GM12892 (cell line): ENCODE measurements at regions not wholly inside any gene's neighbourhood (a gene's known extent, or its start where the extent isn't known, plus 50 kb on each side); places are given as distances from the start of the nearest gene placed in this dataset.
"Not testable (repeated sequence)": the region's sequence is repeated elsewhere in the genome, so short reads cannot be mapped to it uniquely, and the experiment has no call there.

Experiments
- DNase-seq: peaks from one replicate; pipeline ENCODE4 v3.0.0; 2011; ENCODE audit not compliant: insufficient read length
- FAIRE-seq: peaks from 2 replicates; lab custom pipeline; 2011; peaks lifted over from hg19 to GRCh38; lab: Jason Lieb, UNC
- POLR2A ChIP-seq: IDR thresholded peaks from 2 replicates; pipeline ENCODE4 v1.6.1; 2011; ENCODE audit warnings: low read depth, low read length, control low read depth
- POLR2AphosphoS5 ChIP-seq: IDR thresholded peaks from 2 replicates; pipeline ENCODE4 v1.6.1; 2011; ENCODE audit warnings: low read depth, low read length, control low read depth
- TAF1 ChIP-seq: IDR thresholded peaks from 2 replicates; pipeline ENCODE4 v1.6.1; 2011; ENCODE audit warnings: low read depth, mild to moderate bottlenecking, control low read depth, low read length, borderline replicate concordance

DNA sequence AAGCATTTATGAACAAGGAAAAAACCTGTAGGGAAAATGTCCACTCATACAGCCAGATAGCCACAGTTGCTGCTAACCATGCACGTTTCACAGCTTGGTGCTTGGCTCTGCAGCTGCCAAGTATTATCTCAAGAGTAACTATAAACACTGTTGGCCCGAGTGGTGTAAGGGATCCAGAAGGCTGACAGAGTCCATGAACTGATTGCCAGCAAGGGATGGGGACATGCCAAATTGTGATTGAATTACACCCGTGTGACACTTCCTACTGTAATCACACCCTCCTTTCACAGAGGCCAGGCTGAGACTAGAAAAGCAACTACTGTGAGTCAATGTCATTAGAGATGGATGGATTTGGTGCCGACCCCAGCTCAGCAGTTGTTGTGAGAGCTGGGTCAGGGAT is 223.9 kb upstream of the ANKRD50 start:
- no peak for DNase-seq
- FAIRE-seq = no peak
- TF ChIP-seq TAF1 (no peak), POLR2A (no peak), POLR2AphosphoS5 (no peak)

DNA sequence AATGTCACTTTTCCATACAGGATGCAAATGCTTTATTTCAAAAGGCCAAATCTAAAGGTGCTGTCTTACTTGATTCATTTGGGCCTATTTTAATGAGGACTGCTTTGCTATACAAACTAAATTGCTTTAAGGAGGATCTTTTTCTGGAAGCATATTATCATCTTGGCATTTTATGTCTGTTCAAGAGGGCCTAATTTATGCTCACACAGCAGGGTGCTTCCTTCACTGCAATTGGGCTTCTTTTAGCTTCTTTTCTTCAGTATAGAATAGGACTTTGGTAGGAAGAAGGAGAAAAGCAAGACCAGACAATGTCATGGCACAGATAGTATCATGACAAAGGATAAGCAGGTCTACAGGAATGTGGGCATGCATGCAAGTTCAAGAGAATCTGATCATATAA is 222.4 kb upstream of the ANKRD50 start:
- FAIRE-seq (no peak), DNase-seq (no peak)
- TF ChIP-seq TAF1 (no peak), POLR2A (no peak), POLR2AphosphoS5 (no peak)

DNA sequence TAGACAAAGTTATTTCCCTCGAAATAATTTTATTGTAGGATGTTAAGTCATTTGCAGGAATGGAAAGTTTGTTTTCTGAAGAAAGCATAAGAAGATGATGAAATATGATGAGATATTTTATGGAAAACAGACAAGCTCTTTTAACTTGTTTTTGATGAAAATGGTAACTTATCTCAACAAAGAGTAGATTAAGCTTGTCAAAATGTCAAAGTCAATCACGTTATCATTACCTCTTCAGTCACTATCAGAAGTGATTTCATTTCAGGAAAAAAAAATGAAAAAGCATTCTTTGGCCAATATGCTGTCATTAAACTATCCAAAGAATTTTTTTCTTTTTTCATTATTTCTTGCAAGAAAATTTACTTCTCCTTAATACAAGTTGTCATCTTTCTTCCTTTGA is 221.0 kb upstream of the ANKRD50 start:
- DNase-seq = no peak
- FAIRE-seq = no peak
- TF ChIP-seq TAF1 = no peak
- no peak for TF ChIP-seq POLR2AphosphoS5
- no peak for TF ChIP-seq POLR2A

DNA sequence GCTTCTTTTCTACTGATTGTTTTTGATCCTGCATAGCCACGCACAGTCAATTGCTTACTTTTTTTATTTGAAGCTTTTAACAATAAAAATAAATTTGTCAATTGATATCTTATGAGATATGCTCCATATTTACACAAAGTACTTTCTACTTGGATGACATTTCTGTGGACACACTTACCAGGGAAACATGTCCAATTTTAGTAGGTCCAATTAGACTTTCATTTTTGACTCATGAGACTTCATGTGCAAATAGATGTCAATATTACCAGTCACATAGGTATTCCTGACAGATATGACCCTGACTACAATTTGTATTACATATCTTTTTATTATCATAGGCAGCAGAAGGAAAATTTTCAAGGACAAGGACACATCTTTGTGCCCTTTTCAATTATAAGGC is 219.9 kb upstream of the ANKRD50 start:
- no peak for FAIRE-seq
- DNase-seq = no peak
- TF ChIP-seq POLR2A (no peak), TAF1 (no peak), POLR2AphosphoS5 (no peak)

- DNase-seq (no peak), FAIRE-seq (no peak)
- TF ChIP-seq POLR2AphosphoS5 (no peak), TAF1 (no peak), POLR2A (no peak)
These were observed 218.5 kb upstream of the ANKRD50 start for GRCh38 chr4:124931050-124931449.

DNA sequence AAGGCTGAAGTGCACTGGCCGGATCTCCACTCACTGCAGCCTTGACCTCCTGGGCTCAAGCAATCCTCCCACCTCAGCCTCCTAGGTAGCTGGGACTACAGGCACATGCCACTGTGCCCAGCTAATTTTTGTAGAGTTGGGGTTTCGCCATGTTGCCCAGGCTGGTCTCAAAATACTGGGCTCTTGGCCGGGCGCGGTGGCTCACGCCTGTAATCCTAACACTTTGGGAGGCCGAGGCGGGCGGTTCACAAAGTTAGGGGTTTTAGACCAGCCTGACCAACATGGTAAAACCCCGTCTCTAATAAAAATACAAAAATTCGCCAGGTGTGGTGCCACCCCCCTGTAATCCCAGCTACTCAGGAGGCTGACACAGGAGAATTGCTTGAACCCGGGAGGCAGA is 210.2 kb upstream of the ANKRD50 start:
- not testable (repeated sequence) for FAIRE-seq, DNase-seq

- DNase-seq (no peak), FAIRE-seq (no peak)
- no peak for TF ChIP-seq TAF1
- no peak for TF ChIP-seq POLR2A
- no peak for TF ChIP-seq POLR2AphosphoS5
These were observed 206.1 kb upstream of the ANKRD50 start for GRCh38 chr4:124918559-124919122.

DNA sequence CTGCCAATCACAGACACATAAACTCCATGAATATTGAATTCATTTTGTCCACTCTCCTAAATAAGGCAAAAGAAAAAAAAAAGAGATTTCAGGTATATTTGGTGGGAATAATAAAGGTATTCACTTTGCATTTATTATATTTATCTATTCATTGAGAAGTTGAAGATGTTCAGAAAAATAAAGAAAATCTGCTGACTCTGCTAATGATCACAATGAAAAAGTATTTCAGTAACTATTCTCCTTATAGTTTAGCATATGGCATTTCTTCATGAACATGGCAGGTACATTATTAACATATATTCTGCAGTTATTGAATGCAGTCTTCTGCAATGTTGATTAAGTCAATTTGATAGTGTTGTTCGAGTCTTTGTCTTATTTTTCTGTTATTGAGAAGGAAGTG is 202.5 kb upstream of the ANKRD50 start:
- DNase-seq = no peak
- TF ChIP-seq TAF1 (no peak), POLR2A (no peak), POLR2AphosphoS5 (no peak)
- no peak for FAIRE-seq

GRCh38 chr4:124913237-124913636 is 200.7 kb upstream of the ANKRD50 start:
- TF ChIP-seq POLR2A = no peak
- TF ChIP-seq POLR2AphosphoS5 = no peak
- TF ChIP-seq TAF1 = no peak
- DNase-seq (no peak), FAIRE-seq (no peak)

DNA sequence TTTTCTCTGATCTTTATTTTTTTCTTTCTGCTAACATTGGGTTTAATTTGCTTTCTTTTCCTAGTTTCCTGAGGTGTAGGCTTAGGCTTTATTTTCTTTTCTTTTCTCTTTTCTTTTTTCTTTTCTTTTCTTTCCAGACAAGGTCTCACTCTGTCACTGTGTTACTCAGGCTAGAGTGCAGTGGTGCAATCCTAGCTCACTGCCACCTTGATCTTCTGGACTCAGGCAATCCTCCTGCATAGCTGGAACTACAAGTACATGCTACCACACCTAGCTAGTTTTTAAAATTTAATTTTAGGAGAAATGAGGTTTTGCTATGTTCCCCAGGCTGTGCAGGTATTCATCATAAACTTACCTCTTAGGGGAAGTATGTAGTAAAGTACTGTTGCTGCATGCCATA is 197.8 kb upstream of the ANKRD50 start:
- TF ChIP-seq TAF1 (no peak), POLR2AphosphoS5 (no peak), POLR2A (no peak)
- DNase-seq (no peak), FAIRE-seq (no peak)

- TF ChIP-seq POLR2A = no peak
- TF ChIP-seq POLR2AphosphoS5 = no peak
- no peak for DNase-seq
- no peak for FAIRE-seq
These were observed 195.3 kb upstream of the ANKRD50 start for GRCh38 chr4:124907881-124908280.

DNA sequence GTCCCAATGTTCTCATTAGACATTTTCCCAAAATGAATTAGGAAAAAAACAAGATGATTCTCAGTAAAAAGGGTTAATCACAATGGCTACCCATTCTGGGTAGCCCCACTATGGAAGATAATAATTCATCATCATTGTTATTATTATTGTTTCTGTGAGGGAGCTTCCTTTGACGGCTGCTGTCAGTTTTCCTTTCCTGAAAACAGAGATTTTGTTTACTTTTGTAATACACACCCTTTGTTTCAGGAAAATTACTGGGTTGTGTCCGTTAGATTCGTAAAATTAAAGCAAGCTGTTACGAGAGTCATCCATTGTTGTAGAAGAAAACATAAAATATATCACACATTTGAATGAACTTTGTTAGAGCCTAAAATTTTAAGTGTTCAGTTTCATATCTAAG is 192.9 kb upstream of the ANKRD50 start:
- TF ChIP-seq TAF1 = no peak
- no peak for TF ChIP-seq POLR2AphosphoS5
- TF ChIP-seq POLR2A = no peak
- FAIRE-seq = no peak
- DNase-seq = no peak
